GM21515 (cell line): ENCODE measurements at regions not wholly inside any gene's neighbourhood (a gene's known extent, or its start where the extent isn't known, plus 50 kb on each side); places are given as distances from the start of the nearest gene placed in this dataset.

Experiments used
- ATAC-seq: cut with Tn5 transposase; IDR thresholded peaks from one replicate; pipeline ENCODE4 v1.9.1; 2021; ENCODE audit not compliant: unreplicated experiment

GRCh38 chr1:228823200-228823599 lies 87.9 kb downstream of the RHOU start:
- no peak for ATAC-seq

- ATAC-seq: no peak
These were observed 89.1 kb downstream of the RHOU start for GRCh38 chr1:228824366-228824765.

- no peak for ATAC-seq
These were observed 89.8 kb downstream of the RHOU start for GRCh38 chr1:228825041-228825440.

GRCh38 chr1:228825840-228826484 lies 90.7 kb downstream of the RHOU start:
- peak; percentile 60 for ATAC-seq

- ATAC-seq: no peak
These were observed 91.7 kb downstream of the RHOU start for GRCh38 chr1:228827019-228827418.

GRCh38 chr1:228828151-228828550 lies 92.9 kb downstream of the RHOU start:
- no peak for ATAC-seq

- ATAC-seq: no peak
These were observed 95.1 kb downstream of the RHOU start for GRCh38 chr1:228830185-228830953.

GRCh38 chr1:228830954-228831481 lies 95.7 kb downstream of the RHOU start:
- peak; percentile 79 for ATAC-seq

GRCh38 chr1:228833911-228834688 lies 98.8 kb downstream of the RHOU start:
- ATAC-seq: no peak

GRCh38 chr1:228835456-228835855 lies 100.2 kb downstream of the RHOU start:
- ATAC-seq: no peak

- no peak for ATAC-seq
These were observed 100.6 kb downstream of the RHOU start for GRCh38 chr1:228835911-228836310.

- no peak for ATAC-seq
These were observed 101.1 kb downstream of the RHOU start for GRCh38 chr1:228836427-228836826.

GRCh38 chr1:228837032-228837431 lies 101.8 kb downstream of the RHOU start:
- no peak for ATAC-seq

GRCh38 chr1:228837817-228838716 lies 102.8 kb downstream of the RHOU start:
- no peak for ATAC-seq

GRCh38 chr1:228838717-228839500 lies 103.6 kb downstream of the RHOU start:
- ATAC-seq: no peak

GRCh38 chr1:228839656-228840055 lies 104.4 kb downstream of the RHOU start:
- no peak for ATAC-seq

GRCh38 chr1:228841632-228842031 lies 106.4 kb downstream of the RHOU start:
- ATAC-seq: no peak

GRCh38 chr1:228842094-228842775 lies 107.0 kb downstream of the RHOU start:
- no peak for ATAC-seq

- no peak for ATAC-seq
These were observed 109.8 kb downstream of the RHOU start for GRCh38 chr1:228845101-228845500.
